HG03066 (cell line): ENCODE measurements at regions not wholly inside any gene's neighbourhood (a gene's known extent, or its start where the extent isn't known, plus 50 kb on each side); places are given as distances from the start of the nearest gene placed in this dataset.
A peak's percentile ranks its signal among the peaks of the same experiment; 100 is the strongest.

ENCODE experiments used
- ATAC-seq: cut with Tn5 transposase; IDR thresholded peaks from one replicate; pipeline ENCODE4 v1.9.1; 2021; ENCODE audit warnings: low read depth; ENCODE audit not compliant: unreplicated experiment

DNA sequence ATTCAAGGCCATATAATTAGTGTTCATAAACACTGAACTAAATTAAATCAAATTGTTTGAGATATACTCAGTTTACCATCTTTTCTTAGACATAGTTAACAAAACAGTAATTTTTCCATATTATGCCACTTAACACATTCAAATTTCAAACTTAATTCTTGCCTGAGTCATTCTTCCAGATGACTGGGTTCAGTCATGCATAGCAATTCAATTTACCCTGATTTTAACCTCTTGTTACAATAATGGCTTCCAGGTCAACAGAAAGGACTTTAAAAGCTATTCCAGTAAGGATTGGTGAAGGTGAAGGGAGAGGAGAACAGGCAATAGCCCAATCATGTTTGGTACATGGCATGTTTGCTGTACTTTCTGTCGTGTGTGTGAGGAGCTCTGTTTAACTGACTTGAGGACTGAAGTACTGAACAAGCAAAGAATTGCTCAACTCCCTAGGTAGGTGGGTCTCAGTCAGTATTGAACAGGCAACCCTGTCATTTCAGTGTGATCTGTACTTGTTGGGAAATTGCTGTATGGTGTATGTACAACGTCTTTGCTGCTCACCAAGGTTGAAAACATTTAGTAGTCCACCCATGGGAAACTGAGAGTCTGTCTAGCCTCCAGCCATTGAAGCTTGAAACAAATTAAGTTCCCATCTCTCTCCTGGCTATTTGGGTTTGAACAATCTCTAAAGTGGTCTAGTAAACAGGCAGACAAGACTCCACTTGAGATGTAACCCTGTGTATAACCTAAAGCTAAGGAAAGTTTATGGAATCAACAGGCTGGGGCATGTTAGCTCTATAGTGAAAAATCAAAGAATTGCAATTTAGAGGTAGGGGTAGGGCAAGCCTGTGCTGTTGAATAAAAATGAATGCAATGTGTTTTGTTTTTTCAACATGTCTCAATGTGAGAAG is 327.2 kb downstream of the BTG1 start:
- no peak for ATAC-seq

DNA sequence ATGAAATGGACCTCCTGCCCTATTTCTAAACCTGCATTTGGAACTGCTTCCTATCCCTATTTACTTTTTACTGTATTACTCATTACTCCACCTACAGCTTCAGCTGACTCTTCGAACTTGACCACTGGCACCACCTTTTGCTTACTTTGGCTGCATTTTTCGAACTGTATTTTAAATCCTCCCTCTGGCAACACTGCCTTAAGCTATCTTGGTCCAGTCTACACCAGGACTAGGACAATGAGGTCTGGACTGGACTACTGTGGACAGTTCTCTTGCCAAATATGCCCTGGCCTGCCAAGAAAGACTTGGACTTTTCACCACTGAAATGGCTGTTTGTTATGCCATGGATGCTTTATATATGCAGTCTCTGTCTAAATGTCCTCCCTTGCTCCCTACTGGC is 328.1 kb downstream of the BTG1 start:
- no peak for ATAC-seq

DNA sequence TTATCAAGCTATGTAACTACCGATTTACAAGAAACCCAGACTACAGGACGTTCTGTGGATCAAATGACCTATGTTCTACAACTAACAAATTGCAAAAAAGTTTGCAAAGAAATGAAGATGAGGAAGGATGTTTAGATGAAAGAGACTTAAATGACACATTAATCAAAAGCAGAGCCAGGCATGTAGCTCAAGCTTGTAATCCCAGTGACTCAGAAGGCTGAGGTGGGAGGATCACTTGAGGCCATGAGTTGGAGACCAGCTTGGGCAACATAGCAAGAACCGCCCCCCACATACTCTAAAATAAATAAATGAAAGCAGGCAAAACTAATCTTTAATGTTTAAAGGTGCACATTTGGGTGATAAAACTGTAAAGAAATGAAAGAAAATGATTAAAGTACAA is 331.9 kb downstream of the BTG1 start:
- no peak for ATAC-seq

DNA sequence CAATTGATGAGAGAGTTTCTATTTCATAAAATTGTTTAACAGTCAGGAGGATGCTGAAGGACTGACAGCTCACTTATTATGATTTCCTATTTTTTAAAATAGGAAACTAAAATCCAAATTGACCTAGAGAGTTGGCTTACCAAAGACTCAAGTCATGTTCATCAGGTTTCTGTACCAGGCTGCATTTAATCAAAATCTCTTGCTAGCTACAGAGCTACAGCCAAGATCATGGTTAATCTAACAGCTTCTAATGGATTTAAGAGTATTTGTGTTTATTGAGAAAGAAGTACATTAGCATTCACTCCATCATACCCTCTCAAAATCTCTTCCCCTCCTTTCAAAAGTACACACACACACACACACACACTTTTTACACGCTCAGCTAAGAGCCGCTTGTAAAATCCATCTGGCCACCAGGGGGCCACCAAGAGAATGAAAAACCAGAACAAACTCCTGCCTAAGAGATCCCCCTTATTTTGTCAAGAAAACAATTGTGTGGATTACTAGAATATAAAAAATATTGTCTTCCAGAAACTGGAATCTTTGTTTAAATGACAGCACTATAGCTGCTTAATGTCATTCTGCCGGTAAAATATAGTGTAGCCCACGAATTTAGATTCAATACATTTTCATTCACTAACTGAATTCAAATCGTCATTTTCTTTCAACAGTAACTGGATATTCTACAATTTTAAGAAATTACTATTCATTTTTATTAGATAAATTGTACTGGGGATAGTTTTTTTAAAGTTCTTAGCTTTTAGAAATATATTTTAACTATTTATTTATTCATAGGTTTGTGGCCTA is 334.0 kb downstream of the BTG1 start:
- peak; percentile 70 for ATAC-seq

DNA sequence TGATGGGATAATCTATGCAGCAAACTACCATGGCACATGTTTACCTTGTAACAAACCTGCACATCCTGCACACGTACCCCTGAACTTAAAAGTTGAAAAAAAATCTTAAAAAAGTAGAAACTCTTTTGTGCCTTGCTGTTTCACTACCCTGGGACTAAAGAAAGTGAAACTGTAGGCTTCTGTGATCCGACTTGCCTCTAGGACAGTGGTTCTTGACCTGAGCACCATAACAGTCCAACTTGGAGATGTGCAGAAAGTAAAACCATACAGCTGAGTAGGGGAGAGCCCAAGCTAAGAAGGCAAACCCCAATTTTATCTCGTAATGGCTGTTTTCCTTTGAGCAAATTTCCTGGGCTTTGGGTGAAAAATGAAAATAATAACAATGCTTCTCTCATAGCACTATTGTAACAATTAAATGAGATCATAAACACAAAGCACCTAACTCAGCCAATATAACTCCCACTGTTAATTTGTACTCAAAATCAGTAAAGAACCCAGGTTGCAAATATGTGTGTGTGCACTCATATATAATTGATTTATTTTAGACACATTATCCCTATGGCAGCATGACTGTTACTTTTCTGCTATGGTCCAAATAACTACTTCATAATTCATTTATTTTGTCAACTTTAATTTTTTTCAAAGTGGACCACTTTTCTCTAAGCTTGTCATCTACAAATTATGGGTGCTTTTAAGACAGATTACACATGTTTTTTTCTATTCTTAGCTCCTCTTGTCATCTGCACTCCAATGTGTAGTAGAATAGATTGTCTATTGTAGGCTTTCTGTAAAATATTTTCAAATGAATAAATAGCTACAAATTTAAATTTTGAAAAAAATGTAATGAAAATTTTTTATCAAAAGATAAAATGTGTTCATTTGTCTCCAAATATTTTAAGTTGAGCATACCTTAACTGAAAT is 334.9 kb downstream of the BTG1 start:
- ATAC-seq, result no peak

DNA sequence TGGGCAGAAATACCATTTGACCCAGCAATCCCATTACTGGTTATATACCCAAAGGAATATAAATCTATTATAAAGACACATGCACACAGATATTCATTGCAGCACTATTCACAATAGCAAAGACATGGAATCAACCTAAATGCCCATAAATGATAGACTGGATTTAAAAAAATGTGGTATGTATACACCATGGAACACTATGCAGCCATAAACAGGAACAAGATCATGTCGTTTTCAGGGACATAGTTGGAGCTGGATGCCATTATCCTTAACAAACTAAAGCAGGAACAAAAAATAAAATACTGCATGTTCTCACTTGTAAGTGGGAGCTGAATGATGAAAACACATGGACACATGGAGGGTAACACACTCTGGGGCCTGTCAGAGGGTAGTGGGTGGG is 335.6 kb downstream of the BTG1 start:
- ATAC-seq, result no peak

DNA sequence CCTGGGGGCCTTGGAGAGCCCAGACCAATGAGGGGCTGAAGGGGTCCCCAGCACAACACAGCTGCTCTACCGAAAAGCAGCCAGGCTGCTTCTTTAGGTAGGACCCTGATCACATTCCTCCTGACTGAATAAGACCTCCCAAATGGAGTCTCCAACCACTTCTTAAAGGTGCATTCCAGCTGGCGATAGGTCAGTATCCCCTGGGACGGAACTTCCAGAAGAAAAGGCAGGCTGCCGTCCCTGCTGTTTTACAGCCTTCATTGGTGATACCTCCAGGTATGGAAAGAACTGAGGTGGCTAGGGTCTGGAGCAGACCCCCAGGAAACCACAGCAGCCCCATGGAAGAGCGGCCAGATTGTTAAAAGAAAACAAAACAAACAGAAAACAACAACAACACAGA is 340.6 kb downstream of the BTG1 start:
- no peak for ATAC-seq

DNA sequence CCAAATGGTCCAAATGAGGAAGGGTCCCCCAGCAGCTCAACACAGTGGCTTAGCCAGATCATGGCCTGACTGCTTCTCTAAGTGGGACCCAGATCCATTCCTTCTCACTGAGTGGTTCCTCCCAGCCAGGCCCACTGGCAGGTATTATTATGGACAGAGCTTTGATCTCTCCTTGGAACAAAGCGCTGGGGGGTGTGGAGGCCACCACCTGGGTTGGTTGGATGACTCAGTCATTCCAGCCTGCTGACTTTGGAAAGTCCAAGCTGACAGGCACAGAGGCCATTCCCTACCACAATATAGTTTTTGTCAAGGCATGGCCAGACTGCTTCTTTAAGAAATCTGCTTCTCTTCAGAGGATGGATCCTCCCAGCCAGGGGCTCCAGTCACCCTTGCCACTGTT is 341.1 kb downstream of the BTG1 start:
- no peak for ATAC-seq

DNA sequence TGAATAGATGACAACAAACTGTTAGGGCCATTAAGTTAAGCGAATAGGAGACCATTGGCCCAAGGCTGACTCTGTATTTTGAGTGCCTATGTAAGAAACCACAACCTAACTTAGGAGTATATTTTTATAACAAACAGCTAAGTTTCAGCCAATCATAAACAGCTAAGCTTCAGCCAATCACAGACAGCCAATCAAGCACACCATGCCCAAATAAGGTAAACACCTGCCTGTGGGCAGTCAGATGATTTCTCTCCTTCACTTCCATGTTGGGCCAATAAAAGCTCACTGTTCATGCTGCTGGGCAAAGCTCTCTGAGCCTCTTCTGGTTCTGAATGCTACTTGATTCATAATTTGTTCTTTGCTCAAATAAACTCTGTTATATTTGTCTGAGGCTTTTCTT is 344.6 kb downstream of the BTG1 start:
- no peak for ATAC-seq

DNA sequence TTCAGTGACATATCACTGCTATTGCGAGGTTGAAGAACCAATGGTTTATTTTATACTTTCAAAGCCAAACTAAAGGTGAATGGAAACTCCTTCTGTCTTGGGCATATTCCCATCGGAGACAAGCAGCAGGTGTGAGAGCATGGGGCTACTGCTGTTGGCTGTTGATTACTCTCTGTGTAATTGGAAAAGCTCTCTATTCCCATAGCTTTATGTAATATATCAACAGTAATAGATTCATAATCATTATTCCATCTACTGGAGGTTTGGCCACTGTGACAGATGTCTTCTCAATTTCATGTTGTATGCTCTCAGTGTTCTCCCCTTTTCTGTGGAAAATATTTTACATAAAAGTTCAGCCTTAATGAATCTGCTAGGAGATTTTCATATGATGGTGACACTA is 352.0 kb downstream of the BTG1 start:
- ATAC-seq, result no peak

DNA sequence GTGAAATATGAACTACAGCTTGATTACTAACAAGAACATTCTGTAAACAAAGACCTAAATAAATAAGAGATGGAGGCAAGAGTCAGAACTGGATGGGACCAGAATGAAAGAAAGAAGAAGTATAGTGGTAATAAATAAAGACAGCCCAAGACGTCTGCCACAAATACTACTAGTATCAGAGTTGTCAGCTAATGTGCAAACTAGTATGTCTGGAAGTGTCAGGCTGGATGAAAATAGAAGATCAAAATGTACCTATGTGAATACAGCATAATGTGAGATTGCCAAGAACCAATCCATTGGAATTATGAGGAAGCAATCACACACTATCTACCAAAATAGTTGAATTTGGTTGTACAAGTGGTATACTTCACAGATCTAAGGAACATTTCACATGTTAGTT is 353.0 kb downstream of the BTG1 start:
- no peak for ATAC-seq

DNA sequence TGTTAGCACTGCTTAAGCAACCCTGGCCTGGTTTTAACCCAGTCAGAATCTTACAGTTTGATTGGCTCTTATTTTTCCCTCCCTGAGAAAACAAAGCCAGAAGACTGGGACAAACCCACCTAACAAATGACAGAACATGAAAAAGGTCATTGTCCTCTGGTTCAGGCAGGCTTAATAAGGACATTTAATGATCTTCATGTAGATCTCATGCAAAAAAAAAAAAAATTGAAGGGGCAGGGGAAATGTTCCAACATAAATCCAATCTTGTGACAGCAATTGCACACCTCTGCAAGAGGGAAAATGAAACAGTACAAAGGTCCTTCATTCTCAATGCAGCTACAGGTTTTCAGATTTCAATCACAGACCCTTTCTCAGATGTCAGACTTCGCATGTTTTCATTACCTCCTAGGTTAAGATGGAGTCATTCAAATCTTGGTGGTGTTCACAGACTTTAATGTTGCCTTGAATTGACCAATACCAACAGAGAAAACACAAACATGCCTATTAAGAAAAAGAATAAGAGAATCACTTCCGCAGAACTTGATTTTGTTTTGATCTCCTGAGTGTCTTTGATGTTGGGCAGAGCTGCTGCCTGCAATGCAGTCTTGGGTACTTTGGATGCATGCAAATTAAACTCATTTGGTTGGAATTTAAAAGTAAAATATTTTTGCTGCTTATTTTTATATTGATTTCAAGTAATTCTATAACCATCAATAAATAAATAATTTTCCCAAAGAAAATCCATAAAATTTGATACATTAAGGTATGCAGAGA is 359.0 kb downstream of the BTG1 start:
- ATAC-seq, result no peak

DNA sequence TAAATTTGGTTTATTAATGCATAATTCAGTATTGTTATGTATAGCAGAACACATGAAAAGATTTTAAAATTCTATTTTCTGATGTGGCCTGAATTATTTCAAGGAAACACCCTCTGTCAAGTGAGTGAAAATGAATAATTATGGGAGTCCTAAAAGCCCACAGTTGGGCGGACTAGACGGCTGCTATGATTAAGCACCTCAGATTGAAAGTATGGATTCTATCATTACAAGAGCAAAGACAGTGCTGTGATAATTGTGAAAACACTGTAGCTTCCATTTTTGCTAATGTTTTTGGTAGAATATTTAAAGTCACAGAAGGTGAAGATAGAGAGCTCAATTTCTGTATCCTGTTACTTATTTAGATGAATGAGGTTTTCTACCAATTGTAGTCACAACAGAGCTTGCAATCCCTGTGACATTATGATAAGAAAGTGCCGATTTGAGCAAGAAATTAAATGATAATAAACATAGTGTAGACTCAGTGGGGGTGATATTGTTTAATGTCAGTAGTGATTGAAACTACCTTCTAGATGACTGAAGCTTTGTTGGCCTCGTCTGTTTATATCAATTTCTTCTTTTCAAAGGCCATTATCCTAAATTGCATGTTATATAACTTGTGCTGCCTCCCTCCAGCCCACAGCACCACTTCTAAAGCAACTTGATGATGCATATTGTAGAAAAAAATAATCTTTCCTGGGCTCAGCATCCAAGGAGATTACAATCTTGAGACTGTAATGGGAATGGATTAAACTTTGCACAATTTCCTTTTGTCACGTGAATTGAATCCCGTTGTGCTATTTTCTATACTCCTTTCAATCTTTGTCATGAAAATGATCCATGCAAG is 359.8 kb downstream of the BTG1 start:
- ATAC-seq, result no peak

DNA sequence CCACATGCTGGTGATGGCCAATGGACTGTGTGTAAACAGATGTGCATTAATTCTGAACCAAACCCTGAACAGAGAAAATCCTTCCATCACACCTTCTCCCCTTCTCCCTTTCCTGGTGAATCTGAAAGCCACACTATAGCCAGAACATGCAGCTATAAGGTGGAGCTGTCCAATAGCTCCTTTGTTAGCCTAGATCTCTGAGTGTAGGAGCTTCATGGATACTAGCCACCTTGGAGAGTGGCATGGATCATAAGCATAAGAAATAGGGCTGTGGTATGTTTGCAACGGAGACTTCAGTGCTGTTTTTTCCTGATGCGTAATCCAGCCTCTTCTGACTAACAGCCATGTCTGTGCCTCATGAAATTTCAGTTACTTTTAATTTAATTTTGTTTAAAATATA is 364.5 kb downstream of the BTG1 start:
- no peak for ATAC-seq

DNA sequence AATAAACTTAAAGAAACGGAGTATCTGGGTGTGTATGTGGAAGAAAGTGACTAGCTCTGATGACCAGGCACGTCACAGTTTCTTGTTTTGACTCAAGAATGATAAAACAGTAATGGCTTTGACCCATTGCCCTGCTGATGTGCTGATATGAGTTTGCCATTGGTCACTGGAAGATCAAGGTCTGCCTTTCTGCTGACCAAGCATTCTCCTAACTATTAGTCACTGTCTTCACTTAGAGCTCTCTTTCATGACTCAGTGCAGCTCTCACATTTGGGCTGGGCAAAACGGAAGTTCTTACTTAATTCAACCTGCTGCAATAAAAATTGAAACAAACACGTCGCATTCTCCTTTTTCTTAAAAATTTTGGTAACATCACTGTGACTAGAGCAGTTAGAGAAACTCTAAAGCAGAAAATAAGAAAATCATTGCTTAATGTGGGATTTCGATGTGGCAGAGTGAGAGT is 366.7 kb downstream of the BTG1 start:
- ATAC-seq, result peak; percentile 92

DNA sequence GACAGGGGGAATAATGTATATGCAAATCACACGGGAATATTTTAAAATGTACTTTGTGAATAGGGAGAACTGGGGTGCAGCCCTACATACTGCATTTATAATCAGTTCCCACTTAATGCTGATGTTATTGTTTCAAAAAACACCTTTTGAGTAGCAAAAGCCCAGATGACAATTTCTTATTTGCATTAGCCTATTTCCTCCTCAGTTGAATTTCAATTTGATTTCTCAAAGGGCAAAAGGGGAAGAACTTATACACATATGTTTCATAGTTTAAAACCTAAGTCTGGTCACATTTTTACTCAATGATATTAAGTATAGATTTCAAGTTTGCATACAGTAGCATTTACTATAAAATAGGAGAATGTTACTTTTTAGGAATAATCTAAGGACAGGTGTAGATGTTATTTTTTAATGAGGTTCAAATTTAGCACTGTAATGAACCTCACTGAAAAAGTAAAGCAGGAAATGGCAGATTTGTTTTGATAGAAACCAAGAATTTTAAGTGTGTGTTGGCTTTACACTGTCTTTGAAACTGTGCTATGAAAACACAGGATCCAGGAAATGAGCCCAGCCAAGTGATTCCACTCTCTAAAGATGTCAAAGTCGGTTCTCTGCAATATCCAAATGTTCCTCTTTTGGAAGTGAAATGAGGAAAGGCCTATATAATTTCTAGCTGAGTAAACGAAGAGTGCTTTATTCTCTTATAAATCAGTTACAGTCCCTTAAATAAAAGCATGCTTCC is 367.4 kb downstream of the BTG1 start:
- peak; percentile 64 for ATAC-seq

DNA sequence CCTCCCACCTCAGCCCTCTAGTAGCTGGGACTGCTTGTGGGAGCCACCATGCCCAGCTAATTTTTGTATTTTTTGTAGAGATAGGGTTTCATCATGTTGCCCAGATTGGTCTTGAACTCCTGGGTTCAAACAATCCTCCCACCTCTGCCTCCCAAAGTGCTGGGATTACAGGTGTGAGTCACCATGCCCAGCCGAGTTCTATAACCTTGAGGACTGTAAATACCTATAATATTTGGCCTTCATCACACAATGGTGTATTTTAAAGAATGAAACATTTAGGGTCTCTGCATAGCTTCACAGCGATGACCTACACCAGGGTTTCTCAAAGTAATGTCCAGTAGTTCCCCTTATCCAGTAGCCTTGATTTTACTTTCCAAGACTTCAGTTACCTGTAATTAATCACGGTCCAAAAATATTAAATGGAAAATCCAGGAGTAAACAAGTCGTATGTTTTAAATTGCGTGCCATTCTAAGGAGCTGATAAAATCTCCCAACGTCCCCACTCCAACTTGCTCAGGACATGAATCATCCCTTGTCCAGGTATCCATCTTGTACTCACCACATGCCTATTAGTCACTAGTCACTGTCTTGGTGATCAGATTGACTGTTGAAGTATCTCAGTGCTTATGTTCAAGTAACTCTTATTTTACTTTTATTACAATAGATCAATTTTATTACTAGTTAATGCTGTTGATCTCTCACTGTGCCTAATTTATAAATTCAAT is 368.2 kb downstream of the BTG1 start:
- ATAC-seq, result no peak

DNA sequence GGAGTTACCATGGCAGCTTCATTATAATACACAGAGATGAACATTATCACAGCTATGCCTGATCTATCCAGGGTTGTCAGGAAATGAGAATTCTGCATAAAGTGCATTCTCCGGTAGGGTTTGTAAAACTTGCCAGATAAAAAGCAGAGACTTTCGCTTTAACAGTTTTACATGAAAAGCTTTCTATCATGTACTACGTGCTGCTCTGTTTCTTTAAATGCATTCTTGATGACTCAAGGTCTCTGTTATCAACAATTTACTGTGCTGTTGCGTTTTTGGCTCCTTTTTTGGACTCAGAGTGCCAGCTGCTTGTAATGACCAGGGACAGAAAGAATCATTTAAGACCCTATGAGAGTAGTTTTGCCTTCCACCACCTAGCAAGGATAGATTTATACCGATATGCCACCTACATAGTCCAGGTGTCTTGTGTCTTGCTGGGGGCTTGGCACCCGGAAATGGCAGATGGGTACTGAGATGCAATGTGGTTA is 371.2 kb downstream of the BTG1 start:
- ATAC-seq, result no peak
